Stimulated activated CD8-positive, alpha-beta memory T cell treated with anti-CD3 and anti-CD28 coated beads, Interleukin-15, amount 100 ng/mL, for 4 hours (primary cell): ENCODE measurements at regions not wholly inside any gene's neighbourhood (a gene's known extent, or its start where the extent isn't known, plus 50 kb on each side); places are given as distances from the start of the nearest gene placed in this dataset.

Experiments
- DNase-seq, 2 donors: peaks; one replicate each; pipeline ENCODE4 v3.0.0-alpha.2; 2020; ENCODE audit warnings: low read depth in 2 of 2

DNA sequence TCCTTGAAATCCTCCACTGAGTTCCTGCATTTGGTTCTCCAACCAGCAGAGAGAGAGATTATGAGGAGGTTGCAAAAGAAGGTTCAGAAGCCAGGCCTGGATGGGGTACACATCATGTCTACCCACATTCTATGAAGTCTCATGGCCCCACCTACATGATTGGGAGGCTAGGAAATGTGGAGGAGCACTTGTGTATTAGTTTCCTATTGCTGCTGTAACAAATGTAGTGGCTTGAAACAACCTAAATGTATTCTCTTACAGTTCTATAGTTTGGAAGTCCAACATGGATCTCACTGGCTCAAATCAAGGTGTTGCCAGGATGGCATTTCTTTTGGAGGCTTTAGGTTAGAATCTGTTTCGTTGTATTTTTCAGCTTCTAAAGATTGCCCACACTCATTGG is 134.2 kb upstream of the ZNF648 start:
- DNase-seq = no peak

DNA sequence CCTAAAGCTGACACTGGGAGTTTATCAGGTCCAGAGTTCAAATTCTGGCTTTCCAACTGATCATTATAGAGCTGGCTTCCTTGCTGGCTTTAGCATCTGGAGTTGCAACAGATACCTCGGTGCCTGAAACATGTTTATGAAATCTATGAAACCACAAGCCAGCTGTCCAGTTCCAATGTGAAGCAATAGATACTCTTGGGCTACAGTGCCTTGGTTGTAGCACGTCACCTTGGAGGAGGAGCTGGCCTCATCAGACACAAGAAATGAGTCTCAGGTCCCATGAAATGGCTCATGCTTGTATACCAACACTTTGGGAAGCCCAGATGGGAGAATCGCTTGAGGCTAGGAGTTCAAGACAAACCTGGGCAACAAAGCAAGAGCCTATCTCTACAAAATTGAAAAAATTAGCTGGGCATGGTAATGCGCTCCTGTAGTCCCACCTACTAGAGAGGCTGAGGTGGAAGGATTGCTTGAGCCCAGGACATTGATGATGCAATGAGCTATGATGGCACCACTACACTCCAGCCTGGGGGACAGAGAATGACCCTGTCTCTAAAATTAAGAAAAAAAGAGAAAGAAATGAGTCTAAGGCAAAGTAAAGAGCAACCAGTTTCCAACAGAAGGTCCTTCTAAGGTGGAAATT is 132.5 kb upstream of the ZNF648 start:
- no peak for DNase-seq

DNA sequence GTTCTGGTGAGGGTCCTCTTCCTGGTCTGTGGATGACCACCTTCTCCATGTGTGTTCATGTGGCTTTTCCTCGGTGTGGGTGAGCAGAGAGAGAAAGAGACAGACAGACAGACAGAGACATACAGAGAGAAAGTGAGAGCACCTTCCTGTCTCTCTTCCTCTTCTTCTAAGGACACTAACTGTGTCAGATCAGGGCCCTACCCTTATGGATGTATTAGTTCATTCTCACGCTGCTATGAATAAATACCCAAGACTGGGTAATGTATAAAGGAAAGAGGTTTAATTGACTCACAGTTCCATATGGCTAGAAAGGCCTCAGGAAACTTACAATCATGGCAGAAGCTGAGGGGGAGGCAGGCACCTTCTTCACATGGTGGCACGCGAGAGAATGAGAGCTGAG is 131.5 kb upstream of the ZNF648 start:
- DNase-seq = no peak

DNA sequence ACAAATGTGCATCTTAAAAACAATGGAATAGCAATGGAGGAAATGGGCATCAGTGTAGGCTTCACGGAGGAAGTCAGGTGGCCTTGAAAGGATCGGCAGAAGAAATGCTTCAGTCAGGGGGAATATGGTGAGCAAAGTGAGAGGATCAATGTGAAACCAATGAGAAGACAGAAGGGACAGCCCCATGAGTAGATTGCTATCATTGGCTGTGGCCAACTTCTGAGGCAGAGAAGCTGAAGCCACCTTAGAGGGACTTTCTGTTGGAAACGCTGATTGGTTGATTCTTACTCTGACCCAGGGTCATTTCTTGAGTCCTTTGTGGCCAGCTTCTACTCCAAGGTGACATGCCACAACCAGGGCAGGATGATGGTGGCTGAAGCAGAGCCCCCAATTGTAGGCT is 130.7 kb upstream of the ZNF648 start:
- DNase-seq = no peak

DNA sequence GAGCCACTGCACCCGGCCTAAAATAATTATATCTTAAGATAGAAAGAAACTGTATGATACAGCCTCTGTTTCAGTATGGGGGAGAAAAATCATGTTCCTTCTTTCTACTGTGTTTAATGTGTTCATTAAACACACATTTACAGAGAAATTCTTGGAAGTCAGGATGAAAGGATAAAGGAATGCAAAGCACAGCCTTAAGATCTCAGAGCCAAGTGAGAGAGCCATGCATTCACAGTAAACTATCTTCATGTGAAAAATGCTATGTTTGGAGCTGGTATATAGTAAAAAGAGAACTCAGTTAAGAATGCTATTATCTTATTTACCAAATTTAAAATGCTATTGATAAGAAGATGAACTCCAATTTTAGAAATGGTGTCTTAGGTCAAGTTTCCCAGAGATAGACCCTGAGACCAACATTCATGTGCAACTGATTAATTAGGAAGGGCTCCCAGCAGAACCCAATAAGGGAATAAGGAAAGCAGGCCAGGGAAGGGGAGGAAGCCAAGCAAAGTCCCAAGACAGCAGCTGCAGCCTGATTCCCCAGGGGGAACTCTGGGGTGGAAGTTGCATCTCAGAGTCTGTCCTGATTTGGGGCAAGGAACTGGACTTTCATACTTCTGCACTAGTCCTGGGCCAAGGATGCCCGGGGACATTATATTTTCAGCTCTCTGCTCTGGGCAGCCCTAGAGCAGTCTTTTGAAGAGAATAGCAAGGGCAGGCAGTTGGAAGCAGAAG is 130.0 kb upstream of the ZNF648 start:
- no peak for DNase-seq

DNA sequence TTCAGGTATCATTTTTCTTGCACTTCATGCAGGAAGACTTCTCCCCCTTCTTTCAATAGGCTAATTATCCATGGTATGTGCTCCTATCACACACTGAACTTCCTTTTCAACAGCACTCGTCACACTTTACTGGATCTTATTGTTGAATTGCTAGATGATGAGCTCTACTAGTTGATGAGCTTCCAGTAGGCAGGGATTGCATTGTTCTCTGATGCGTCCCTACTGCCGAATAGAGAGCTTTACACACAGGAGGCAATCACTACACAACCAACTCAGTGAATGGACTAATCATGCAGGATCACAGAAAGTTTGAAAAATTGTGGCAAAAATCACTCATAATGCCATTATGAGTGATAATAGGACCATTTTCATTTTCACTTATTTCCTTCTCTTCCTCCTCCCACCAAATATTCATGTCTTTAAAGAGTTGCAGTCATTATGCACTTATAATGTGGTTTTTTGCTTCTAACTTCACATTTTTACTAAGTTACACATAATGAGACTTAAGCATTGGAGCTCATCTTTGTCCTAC is 128.1 kb upstream of the ZNF648 start:
- DNase-seq = no peak

DNA sequence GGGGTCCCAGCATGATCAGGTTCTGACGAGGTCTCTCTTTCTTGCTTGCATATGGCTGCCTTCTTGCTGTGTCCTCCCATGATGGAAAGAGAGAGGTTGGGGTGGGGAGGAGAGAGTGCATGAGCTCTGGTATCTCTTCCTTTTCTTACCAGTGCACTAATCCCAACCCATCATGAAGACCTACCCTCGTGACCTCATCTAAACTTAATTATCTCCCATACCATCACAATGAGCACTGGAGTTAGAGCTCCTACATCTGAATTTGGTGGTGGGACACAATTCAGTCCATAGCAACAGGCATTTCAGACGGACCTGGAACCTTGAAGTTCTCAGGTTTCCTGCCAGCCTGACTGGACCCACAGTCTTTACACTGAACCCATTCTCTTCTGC is 125.2 kb upstream of the ZNF648 start:
- no peak for DNase-seq

DNA sequence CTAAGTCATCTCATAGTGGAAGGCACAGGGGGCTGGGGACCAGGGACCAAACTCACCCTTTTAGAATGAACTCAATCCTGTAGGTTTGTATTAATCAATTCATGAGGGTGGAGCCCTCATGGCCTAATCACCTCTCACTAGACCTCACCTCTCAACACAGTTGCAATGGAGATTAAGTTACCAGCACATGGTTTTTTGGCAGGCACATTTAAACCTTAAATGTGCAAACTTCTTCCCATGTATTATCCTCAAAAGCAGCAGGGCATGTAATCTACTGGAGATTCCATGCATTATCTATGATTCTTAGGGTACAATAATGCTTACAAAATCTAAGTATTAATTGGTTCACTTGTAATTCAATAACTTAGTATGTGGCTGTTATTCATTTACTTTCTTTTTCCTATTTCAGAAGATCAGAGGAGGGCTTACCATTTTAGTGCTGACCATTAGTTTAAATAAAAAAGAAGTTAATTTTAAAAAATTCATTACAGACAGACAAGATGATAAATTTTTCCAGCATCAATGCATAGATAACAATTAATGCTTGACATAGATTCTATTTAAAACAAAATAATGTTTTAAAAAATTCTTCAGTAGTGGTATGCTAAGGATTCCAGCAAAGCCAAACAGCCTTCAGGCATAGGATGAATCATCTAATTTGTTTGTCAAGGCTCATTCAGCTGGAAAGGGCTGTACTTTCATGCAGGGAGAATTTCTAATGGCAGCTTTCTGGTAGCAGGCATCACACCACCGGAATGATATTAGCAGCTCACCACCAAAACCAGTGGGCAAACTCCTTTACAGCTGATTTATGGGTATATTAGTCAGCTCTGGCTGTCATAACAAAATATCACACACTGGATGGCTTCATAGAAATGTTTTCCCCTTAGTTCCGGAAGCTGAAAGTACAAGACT is 124.6 kb upstream of the ZNF648 start:
- DNase-seq = no peak

DNA sequence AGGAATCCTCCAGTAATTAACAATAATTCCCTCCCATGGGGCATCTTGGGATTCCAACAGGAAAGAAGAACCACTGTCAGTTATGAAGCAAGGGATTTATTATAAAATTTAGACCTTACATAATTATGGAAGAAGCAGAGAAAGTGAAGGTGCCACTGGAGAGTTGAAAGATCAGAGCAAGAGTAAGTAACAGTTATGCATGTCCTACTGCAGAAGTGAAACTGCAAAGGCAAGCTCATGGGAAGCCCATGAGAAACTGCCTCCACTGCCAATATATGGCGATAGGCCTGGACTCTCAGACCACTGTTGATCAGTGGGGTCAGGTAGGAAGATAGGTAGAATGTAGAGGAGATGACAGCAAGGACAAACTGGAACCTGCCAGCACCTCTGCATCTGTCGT is 123.6 kb upstream of the ZNF648 start:
- no peak for DNase-seq

DNA sequence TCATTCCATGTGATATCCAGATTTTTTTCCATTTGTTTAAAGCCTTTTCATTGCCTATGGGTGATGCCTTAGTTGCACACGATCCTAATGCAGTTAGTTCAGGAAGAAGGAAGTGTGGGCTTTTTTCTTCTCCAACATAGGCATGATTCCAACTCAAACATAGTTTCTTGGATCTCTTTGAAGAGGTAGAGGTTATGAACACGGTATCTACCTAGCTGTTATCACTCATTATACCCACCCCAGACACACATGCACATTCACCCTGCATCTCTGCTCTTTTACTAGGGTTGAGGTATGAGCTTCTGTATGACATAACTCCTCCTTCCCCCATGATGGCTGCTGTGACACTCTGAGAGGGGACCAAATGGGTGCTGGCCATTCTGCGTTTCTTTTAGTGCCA is 122.1 kb upstream of the ZNF648 start:
- DNase-seq = no peak

DNA sequence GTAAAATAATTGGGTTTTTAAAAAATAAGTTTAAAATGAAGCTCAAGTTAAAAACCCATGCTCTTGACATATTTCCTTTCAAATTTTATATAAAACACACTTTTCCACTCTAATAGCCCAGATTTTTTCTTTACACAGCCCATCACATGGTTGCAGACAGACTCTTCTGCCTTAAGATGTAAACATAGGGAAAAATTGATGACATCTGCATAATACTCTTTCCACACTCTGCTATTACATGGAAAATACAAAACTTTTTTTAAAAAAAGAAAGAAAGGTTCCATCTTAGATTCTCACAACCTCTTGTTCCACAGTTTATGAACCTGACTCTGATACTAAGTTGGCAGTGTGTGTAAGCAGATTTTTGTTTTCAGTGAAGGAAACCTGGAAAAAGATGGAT is 120.8 kb upstream of the ZNF648 start:
- no peak for DNase-seq

DNA sequence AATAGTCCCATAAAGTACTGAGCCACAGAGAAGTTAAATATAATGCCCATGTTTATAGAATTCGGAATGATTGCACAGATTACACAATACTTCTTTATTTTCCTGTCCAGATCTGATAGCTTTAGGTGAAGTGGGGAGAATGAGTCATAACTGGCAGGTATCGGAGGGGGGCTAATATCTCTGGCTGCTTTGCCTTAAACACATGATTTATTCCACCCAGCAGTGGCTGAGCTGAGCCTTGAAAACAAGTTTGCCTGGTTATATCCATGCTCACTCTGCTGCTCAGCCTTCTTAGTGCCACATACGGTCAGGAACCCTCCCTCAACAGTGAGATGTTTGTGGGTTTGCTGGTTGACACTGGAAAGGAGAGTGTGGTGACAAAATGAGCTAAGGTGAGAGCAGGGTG is 119.7 kb upstream of the ZNF648 start:
- DNase-seq = no peak

DNA sequence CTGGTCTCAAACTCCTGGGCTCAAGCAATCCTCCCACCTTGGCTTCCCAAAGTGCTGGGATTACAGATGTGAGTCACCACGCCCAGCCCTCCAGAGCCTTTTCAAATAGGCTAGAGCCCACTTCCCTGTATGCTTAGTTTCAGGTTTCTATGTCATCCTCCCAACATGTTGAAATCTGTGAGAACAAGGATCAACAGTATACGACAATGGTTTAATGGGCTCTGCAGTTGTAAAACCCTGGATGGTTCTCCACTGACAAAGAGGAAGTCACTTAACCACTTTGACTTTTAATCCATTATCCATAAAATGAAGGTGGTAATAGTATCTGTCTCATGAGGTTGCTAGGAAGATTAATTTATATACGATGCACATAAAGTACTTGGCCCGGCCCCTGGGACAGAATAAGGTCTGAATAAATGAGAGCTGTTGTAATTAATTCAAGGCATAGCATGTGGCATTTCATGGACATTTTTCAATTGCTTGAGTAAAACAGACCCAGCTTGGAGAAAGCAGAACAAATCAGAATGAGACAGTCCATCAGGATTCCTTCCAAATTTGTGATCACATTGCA is 113.9 kb upstream of the ZNF648 start:
- DNase-seq = no peak

DNA sequence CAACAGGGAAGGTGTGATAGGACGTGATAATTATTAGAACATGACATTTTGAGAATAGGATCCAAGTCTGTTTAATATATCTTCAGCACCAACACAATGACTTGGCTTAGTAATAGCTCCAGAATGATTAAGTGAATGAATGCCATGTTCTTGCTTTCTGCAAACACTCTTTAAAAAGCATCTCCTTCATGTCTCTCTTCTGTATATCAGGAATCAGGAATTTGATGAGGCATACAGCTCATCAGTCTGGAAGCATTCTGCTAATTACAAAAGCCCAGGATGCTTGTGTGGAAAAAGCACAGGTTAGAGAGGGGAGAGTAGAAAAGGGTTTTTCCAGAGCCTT is 113.0 kb upstream of the ZNF648 start:
- DNase-seq = no peak

DNA sequence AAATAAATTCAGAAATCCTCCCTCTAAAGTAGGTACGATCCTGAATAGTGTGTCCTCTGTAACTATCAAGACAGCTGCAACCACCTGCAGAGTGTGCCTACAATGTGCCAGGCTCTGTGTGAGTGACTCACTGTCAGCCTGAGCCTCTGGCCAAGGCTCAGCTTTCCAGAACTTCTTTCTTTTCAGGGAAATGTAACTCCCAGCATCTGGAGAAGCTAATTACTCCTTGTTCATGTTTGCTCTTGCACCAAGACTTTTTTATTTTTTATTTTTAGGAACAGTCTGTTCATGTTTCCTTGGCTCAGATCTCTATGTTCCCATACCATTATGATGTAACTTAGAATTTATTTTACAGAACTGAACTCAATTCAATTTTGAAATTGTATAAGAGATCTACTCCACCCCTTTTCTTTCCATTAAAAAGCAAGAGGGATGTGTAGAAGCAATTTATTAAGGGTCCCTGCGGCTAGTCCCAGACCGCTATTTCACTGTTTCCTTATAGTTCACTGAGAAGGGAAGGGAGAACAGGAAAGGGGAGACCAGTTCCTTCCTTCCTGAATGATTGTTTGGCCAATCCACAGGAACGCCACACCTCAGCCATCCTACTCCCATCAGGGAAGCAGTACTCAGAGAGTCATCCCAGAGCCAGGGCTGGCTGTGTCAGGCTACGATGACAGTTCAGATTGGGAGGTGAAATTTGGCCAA is 112.4 kb upstream of the ZNF648 start:
- no peak for DNase-seq

DNA sequence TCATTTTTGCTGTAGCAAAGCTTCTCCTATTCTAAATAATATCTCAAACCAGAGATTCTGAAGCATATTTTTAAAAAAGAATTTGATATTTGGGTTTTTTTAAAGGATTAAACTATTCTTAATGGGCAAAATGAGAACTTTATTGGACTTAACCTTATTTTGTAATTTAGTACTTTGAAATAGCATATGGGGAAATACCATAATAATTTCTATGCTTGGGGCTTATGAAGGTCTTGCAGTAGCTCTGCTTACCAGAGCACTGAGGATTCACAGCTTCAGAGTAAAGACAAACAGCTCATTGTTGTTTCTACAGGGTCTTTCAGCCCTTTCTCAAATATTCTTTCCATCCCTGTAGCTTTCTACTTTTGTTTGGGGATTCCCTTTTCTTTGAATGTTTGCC is 111.2 kb upstream of the ZNF648 start:
- DNase-seq = no peak

DNA sequence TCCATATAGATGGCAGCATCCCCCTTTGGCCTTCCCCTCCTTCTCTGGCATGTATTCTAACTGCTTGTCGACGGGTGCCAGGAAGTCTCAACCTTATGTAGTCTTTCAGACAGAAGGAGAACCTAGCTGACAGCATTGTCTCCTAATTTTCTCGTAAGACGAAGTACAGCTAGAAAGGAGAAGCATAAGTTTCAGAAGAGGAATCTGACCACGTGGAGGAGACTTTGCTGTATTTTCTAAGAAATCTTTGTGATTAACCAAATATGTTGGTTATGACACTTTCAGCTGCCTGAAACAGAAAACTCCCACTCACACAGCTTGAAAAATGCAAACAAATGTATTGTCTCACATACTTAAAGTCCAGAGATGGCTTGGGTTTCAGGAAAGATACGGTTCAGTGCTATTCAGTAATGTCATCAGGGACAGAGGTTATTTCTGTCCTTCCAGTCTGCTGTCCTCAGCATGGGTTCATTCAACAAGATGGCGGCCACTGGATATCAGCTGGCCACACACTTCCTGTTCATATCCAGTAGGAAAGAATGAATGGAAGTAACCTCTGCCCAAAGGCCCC is 109.5 kb upstream of the ZNF648 start:
- DNase-seq = no peak

DNA sequence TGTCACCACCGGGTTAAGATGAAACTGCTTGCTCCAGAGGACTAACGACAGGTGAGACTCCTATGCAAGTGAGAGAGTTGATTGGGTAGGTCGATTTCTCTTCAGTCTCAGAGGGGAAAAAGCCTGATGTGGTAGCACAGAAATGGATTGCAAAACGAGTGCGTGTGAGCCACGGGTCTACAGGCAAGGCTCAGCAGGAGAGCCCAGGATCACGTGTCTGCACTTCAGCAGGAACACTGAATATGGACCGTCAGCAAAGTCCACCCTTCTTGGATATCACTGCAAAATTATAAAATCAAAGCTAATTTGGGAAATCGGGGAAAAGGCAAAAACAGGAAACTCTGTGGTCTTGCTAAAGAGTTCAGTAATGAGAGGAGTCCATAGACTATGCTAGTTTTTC is 107.7 kb upstream of the ZNF648 start:
- DNase-seq = no peak

DNA sequence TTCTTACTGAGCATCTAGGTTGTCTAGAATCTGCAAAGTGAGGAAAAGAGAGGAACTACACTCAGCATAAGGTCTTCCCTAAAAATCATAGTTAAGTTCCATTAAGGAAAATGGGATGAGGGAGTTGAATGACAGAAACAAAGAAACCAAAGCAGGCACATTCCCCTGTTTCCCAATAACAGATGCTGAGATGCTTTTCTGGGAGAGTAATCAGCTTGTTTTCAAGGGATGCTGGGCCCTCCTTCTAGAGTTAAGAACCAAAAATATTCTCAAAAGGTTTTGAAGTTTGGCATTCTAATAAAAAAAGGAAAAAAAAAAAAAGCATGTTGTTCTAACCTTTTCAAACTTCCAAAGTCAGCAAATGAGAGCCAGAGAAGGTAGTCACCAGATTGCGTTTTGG is 105.2 kb upstream of the ZNF648 start:
- DNase-seq = no peak

DNA sequence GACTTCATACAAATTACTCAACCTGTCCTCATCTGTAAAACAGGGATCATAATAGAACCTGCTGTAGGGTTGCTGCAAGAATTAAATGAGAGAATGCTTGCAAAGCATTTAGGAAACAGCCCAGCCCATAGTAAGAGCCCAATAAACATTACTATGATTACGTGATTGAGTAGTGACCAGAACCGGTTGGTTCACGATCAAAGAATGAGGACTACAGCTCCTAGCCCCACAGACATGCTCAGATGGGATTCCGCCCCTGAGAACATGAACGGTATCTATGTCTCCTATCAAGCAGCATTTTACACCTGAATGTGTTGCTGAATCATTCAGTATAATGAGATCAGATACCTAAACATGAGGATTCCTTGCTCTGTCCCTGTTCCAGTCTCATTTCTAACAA is 104.8 kb upstream of the ZNF648 start:
- DNase-seq = no peak

DNA sequence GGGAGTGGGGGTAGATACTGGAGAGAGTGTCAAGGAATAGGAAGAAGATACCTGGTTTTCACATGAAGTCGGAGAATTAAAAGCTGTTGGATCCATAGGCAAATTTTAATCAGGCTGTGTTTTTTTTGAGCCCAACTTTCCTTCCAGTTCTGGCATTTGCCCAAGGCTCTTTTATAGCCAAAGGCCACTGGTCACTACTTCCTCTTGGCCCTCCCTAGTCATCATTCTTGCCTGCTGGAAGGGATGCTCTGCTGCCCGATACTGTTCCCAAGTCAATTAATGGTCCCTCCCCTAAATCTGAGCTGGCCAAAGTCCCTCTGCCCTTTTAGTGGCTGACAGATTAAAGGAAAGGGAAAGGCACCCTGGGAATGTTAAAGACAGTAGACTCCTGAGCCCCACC is 102.8 kb upstream of the ZNF648 start:
- DNase-seq = no peak
